Liver (tissue), 8 donors: ENCODE measurements at regions not wholly inside any gene's neighbourhood (a gene's known extent, or its start where the extent isn't known, plus 50 kb on each side); places are given as distances from the start of the nearest gene placed in this dataset.

Experiments used
- DNase-seq: peaks from one replicate; pipeline ENCODE4 v3.0.0-alpha.2; 2017; ENCODE audit warnings: low spot score
- H3K27ac ChIP-seq, 2 donors: one replicate each; pipeline ENCODE4 v1.7.0; 2013; ENCODE audit warnings: inconsistent platforms in 2 of 2, low read length in 2 of 2, control low read depth in 1 of 2, low read depth in 1 of 2, mild to moderate bottlenecking in 1 of 2
- H3K27me3 ChIP-seq, 4 donors: one replicate each; pipeline versions ENCODE4 v1.6.1 to v1.7.0; 2013; ENCODE audit warnings: low read length in 3 of 4, inconsistent platforms in 1 of 4, mild to moderate bottlenecking in 1 of 4, moderate library complexity in 1 of 4; ENCODE audit not compliant: control insufficient read depth in 4 of 4, insufficient read depth in 4 of 4
- H3K36me3 ChIP-seq, 4 donors: one replicate each; pipeline versions ENCODE4 v1.6.1 to v1.7.0; 2013; ENCODE audit warnings: low read length in 3 of 4, mild to moderate bottlenecking in 3 of 4, low read depth in 1 of 4, moderate library complexity in 1 of 4; ENCODE audit not compliant: control insufficient read depth in 4 of 4, insufficient read depth in 3 of 4
- H3K4me1 ChIP-seq, 4 donors: one replicate each; pipeline versions ENCODE4 v1.6.1 to v1.7.0; 2013; ENCODE audit warnings: low read length in 3 of 4, mild to moderate bottlenecking in 3 of 4, moderate library complexity in 1 of 4; ENCODE audit not compliant: control insufficient read depth in 4 of 4, insufficient read depth in 4 of 4
- H3K4me3 ChIP-seq, 3 donors: one replicate each; pipeline versions ENCODE4 v1.6.1 to v1.7.0; 2013; ENCODE audit warnings: low read length in 3 of 3, control low read depth in 1 of 3, low read depth in 1 of 3, mild to moderate bottlenecking in 1 of 3
- H3K9ac ChIP-seq, 2 donors: one replicate each; pipeline ENCODE4 v1.7.0; 2013; ENCODE audit warnings: low read length in 2 of 2, mild to moderate bottlenecking in 2 of 2, moderate library complexity in 2 of 2, control low read depth in 1 of 2, low read depth in 1 of 2
- H3K9me3 ChIP-seq, 4 donors: one replicate each; pipeline versions ENCODE4 v1.6.1 to v1.7.0; 2013; ENCODE audit warnings: low read length in 3 of 4; ENCODE audit not compliant: control insufficient read depth in 4 of 4
- ATF3 ChIP-seq: IDR thresholded peaks from 2 replicates; pipeline ENCODE4 v1.6.1; 2016; ENCODE audit warnings: antibody characterized with exemption
- CTCF ChIP-seq: fragments of 150-350 bp; IDR thresholded peaks from 2 replicates; pipeline ENCODE4 v1.5.1; 2017; ENCODE audit warnings: improper control_type of control experiment, low read depth, low read length; ENCODE audit not compliant: missing input control
- EGR1 ChIP-seq, 2 donors: IDR thresholded peaks; 2 replicates each; pipeline ENCODE4 v1.6.1; 2016 to 2018; ENCODE audit warnings: antibody characterized with exemption in 2 of 2, low read depth in 2 of 2
- FOXA2 ChIP-seq: IDR thresholded peaks from 2 replicates; pipeline ENCODE4 v1.6.1; 2016; ENCODE audit warnings: antibody characterized with exemption
- GABPA ChIP-seq, 2 donors: IDR thresholded peaks in 1 of 2; conservative IDR thresholded peaks in 1 of 2; 2 replicates each; pipeline ENCODE4 v1.6.1; 2016; ENCODE audit warnings: antibody characterized with exemption in 2 of 2, mild to moderate bottlenecking in 1 of 2, moderate library complexity in 1 of 2
- HNF4A ChIP-seq, 2 donors: conservative IDR thresholded peaks; 2 replicates each; pipeline ENCODE4 v1.6.1; 2016; ENCODE audit warnings: antibody characterized with exemption in 2 of 2, mild to moderate bottlenecking in 2 of 2
- HNF4G ChIP-seq: IDR thresholded peaks from 2 replicates; pipeline ENCODE4 v1.6.1; 2016; ENCODE audit warnings: antibody characterized with exemption
- JUND ChIP-seq, 2 donors: IDR thresholded peaks; 2 replicates each; pipeline ENCODE4 v1.6.1; 2016; ENCODE audit warnings: antibody characterized with exemption in 2 of 2
- MAX ChIP-seq: IDR thresholded peaks from 2 replicates; pipeline ENCODE4 v1.6.1; 2016; ENCODE audit warnings: antibody characterized with exemption
- NR2F2 ChIP-seq: IDR thresholded peaks from 2 replicates; pipeline ENCODE4 v1.6.1; 2016; ENCODE audit warnings: antibody characterized with exemption
- RAD21 ChIP-seq, 2 donors: IDR thresholded peaks; 2 replicates each; pipeline ENCODE4 v1.6.1; 2016; ENCODE audit warnings: antibody characterized with exemption in 2 of 2, mild to moderate bottlenecking in 2 of 2
- RXRA ChIP-seq, 2 donors: IDR thresholded peaks; 2 replicates each; pipeline ENCODE4 v1.6.1; 2017 to 2018; ENCODE audit warnings: antibody characterized with exemption in 2 of 2, mild to moderate bottlenecking in 1 of 2
- SP1 ChIP-seq: IDR thresholded peaks from 2 replicates; pipeline ENCODE4 v1.6.1; 2018; ENCODE audit warnings: antibody characterized with exemption, mild to moderate bottlenecking
- TAF1 ChIP-seq: conservative IDR thresholded peaks from 2 replicates; pipeline ENCODE4 v1.6.1; 2016; ENCODE audit warnings: antibody characterized with exemption, mild to moderate bottlenecking
- YY1 ChIP-seq: IDR thresholded peaks from 2 replicates; pipeline ENCODE4 v1.6.1; 2016; ENCODE audit warnings: antibody characterized with exemption, mild to moderate bottlenecking
- WGBS: extraction: QIAGEN DNeasy Blood & Tissue Kit; methylation state at CpG from one replicate; pipeline ENCODE4 v1.1.7; 2013; 5-methylcytosine and 5-hydroxymethylcytosine counted together
- TF ChIP-seq, protein P1 (sequence below): IDR thresholded peaks from 2 replicates; pipeline ENCODE4 v1.6.1; 2016; ENCODE audit warnings: antibody characterized with exemption, mild to moderate bottlenecking
- TF ChIP-seq, protein P2 (sequence below): IDR thresholded peaks from 2 replicates; pipeline ENCODE4 v1.6.1; 2016; ENCODE audit warnings: antibody characterized with exemption
- donor health status: healthy.
- donor health status: healthy.
- donor health status: healthy.
- donor health status: healthy.
- donor health status: healthy.

DNA sequence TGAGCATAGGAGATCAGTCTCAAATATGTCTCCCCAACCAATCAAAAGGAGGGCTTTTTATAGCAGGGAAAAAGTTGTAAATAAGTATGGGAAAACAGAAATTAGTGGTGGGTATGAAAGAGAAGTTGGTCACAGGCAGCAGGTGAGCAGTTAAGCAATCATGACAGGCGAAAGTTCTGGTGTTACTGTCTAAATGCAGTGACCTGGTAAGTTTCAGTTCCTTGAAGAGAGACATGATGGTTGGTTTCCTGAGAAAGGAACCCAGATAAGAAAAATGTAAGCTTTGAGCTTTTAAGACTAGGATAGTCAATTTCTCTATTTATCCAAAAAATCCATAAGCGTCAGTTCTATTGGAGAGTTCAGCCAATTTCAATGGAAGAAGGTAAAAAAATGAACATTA lies 466.2 kb upstream of the FLRT2 start:
- WGBS: 81% methylated on average over 2 of the region's 2 CpGs
- H3K4me1 ChIP-seq: no peaks in the 10 kb centered on the region
- H3K9me3 ChIP-seq: no peaks in the 10 kb centered on the region
- H3K9ac ChIP-seq: no peak overlapping the region
- H3K27me3 ChIP-seq: no peaks in the 10 kb centered on the region
- H3K4me3 ChIP-seq: no peak overlapping the region
- H3K27ac ChIP-seq: no peak overlapping the region
- H3K36me3 ChIP-seq: no peaks in the 10 kb centered on the region
- no peak for TF ChIP-seq EGR1 (IDR thresholded peaks at IDR 0.05; ENCODE audit: low read depth in 2 of 2)
- no peak for TF ChIP-seq ATF3
- TF ChIP-seq HNF4A (conservative IDR thresholded peaks at IDR 0.05): no peak
- TF ChIP-seq TAF1: no peak
- TF ChIP-seq RAD21 (IDR thresholded peaks at IDR 0.05): no peak
- no peak for TF ChIP-seq NR2F2
- TF ChIP-seq, protein P1, sequence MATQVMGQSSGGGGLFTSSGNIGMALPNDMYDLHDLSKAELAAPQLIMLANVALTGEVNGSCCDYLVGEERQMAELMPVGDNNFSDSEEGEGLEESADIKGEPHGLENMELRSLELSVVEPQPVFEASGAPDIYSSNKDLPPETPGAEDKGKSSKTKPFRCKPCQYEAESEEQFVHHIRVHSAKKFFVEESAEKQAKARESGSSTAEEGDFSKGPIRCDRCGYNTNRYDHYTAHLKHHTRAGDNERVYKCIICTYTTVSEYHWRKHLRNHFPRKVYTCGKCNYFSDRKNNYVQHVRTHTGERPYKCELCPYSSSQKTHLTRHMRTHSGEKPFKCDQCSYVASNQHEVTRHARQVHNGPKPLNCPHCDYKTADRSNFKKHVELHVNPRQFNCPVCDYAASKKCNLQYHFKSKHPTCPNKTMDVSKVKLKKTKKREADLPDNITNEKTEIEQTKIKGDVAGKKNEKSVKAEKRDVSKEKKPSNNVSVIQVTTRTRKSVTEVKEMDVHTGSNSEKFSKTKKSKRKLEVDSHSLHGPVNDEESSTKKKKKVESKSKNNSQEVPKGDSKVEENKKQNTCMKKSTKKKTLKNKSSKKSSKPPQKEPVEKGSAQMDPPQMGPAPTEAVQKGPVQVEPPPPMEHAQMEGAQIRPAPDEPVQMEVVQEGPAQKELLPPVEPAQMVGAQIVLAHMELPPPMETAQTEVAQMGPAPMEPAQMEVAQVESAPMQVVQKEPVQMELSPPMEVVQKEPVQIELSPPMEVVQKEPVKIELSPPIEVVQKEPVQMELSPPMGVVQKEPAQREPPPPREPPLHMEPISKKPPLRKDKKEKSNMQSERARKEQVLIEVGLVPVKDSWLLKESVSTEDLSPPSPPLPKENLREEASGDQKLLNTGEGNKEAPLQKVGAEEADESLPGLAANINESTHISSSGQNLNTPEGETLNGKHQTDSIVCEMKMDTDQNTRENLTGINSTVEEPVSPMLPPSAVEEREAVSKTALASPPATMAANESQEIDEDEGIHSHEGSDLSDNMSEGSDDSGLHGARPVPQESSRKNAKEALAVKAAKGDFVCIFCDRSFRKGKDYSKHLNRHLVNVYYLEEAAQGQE: no peak
- TF ChIP-seq GABPA (IDR thresholded peaks at IDR 0.05 in 1 of 2, conservative IDR thresholded peaks at IDR 0.05 in 1 of 2): no peak
- no peak for TF ChIP-seq YY1
- no peak for TF ChIP-seq HNF4G
- no peak for TF ChIP-seq FOXA2
- no peak for TF ChIP-seq RXRA (IDR thresholded peaks at IDR 0.05)
- TF ChIP-seq, protein P2, sequence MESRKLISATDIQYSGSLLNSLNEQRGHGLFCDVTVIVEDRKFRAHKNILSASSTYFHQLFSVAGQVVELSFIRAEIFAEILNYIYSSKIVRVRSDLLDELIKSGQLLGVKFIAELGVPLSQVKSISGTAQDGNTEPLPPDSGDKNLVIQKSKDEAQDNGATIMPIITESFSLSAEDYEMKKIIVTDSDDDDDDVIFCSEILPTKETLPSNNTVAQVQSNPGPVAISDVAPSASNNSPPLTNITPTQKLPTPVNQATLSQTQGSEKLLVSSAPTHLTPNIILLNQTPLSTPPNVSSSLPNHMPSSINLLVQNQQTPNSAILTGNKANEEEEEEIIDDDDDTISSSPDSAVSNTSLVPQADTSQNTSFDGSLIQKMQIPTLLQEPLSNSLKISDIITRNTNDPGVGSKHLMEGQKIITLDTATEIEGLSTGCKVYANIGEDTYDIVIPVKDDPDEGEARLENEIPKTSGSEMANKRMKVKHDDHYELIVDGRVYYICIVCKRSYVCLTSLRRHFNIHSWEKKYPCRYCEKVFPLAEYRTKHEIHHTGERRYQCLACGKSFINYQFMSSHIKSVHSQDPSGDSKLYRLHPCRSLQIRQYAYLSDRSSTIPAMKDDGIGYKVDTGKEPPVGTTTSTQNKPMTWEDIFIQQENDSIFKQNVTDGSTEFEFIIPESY: no peak
- TF ChIP-seq SP1: no peak
- TF ChIP-seq CTCF: no peak
- DNase-seq: no peak

DNA sequence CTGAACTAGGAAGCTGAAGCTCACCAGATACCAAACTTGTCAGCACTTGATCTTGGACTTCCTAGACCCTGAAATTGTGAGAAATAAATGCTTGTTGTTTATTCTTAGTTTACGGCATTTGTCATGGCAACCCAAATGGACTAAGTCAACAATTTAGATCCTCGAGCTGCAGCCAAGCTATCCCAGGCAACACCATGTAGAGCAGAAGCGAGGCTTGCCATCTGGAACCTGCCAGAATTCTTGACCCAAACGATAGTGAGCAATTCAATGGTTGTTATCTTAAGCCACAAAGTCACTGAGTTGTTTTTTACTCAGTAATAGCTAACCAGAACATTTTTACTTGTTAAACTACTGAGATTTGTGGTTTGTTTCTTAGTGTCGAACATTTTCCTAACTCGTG lies 458.5 kb upstream of the FLRT2 start:
- H3K36me3 ChIP-seq: no peaks in the 10 kb centered on the region
- no peak overlapping the region for H3K9ac ChIP-seq
- 66% methylated on average over 6 of the region's 6 CpGs for WGBS
- H3K27ac ChIP-seq: no peak overlapping the region
- H3K27me3 ChIP-seq: peaks cover 0 to 4% (median 0%) of the 10 kb centered on the region in 4 donors
- H3K4me1 ChIP-seq: no peaks in the 10 kb centered on the region
- DNase-seq: no peak
- no peak overlapping the region for H3K4me3 ChIP-seq
- H3K9me3 ChIP-seq: no peaks in the 10 kb centered on the region
- no peak for TF ChIP-seq EGR1 (IDR thresholded peaks at IDR 0.05; ENCODE audit: low read depth in 2 of 2)
- TF ChIP-seq NR2F2: no peak
- TF ChIP-seq RAD21 (IDR thresholded peaks at IDR 0.05): no peak
- TF ChIP-seq JUND (IDR thresholded peaks at IDR 0.05): no peak
- no peak for TF ChIP-seq MAX
- TF ChIP-seq, protein P2: no peak
- no peak for TF ChIP-seq HNF4A (conservative IDR thresholded peaks at IDR 0.05)
- TF ChIP-seq SP1: no peak
- TF ChIP-seq HNF4G: no peak
- TF ChIP-seq YY1: no peak
- TF ChIP-seq, protein P1: no peak
- no peak for TF ChIP-seq RXRA (IDR thresholded peaks at IDR 0.05)
- no peak for TF ChIP-seq GABPA (IDR thresholded peaks at IDR 0.05 in 1 of 2, conservative IDR thresholded peaks at IDR 0.05 in 1 of 2)
- no peak for TF ChIP-seq ATF3
